ENCODE measurements at regions not wholly inside any gene's neighbourhood (a gene's known extent, or its start where the extent isn't known, plus 50 kb on each side); places are given as distances from the start of the nearest gene placed in this dataset.

- DNase-seq (ENCODE audit: low spot score), result no peak
Observed at GRCh38 chr2:78023356-78023755, 501.2 kb upstream of the LRRTM4 start.

- no peak for DNase-seq (ENCODE audit: low spot score)
Observed at GRCh38 chr2:78024996-78025395, 502.8 kb upstream of the LRRTM4 start.

GRCh38 chr2:78029392-78029995 is 507.3 kb upstream of the LRRTM4 start:
- no peak for DNase-seq (ENCODE audit: low spot score)

GRCh38 chr2:78034706-78035105 is 512.5 kb upstream of the LRRTM4 start:
- no peak for DNase-seq (ENCODE audit: low spot score)

GRCh38 chr2:78035804-78036203 is 513.6 kb upstream of the LRRTM4 start:
- DNase-seq (ENCODE audit: low spot score), result no peak

DNA sequence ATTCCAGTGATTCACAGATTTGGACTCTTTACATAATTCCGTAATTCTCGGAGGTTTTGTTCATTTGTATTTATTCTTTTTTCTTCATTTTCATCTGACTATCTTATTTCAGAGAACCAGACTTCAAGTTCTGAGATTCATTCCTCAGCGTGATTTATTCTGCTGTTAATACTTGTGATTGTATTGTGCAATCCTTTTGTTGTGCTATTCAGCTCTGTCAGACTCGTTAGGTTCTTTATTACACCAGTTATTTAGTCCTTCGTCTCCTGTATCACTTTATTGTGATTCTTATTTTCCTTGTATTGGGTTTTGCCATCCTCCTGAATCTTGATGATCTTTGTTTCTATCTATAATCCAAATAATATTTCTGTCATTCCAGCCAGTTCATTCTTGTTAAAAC is 529.3 kb upstream of the LRRTM4 start:
- DNase-seq (ENCODE audit: low spot score), result no peak

DNA sequence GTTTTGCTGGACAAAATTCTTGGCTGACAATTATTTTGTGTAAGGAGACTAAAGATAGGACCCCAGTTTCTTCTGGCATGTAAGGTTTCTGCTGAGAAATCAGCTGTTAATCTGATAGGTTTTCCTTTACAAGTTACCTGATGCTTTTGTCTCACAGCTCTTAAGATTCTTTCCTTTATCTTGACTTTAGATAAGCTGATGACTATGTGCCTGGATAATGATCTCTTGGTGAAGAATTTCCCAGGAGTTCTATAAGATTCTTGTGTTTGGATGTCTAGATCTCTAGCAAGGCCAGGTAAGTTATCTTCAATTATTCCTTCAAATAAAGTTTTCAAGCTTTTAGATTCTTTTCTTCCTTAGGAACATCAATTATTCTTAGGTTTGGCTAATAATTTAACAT is 534.8 kb upstream of the LRRTM4 start:
- DNase-seq (ENCODE audit: low spot score), result no peak

- DNase-seq (ENCODE audit: low spot score), result no peak
Observed at GRCh38 chr2:78061301-78061700, 539.1 kb upstream of the LRRTM4 start.

- DNase-seq (ENCODE audit: low spot score), result no peak
Observed at GRCh38 chr2:78061732-78062131, 539.6 kb upstream of the LRRTM4 start.

GRCh38 chr2:78063246-78064020 is 541.3 kb upstream of the LRRTM4 start:
- DNase-seq (ENCODE audit: low spot score), result no peak

GRCh38 chr2:78065366-78065765 is 543.2 kb upstream of the LRRTM4 start:
- DNase-seq (ENCODE audit: low spot score), result no peak

- DNase-seq (ENCODE audit: low spot score), result no peak
Observed at GRCh38 chr2:78068808-78069207, 546.6 kb upstream of the LRRTM4 start.

DNA sequence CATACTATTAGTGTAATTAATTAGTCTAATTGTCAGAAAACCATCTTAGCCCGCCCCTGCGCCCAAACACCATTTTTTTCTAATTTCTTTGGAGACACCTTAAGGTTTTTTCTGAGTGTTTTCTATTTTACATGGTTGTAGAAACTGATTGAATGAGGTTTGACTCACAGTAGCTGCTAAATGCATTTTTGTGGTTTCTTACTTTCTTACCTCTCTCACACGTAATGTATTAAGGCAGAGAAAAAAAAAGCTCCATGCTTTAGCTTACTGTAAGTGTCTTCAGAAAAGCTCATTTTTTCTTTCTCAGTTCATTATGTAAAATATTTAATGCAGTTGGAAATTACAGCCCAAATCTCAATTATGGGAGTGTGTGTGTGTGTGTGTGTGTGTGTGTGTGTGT is 548.5 kb upstream of the LRRTM4 start:
- DNase-seq (ENCODE audit: low spot score), result no peak

- DNase-seq (ENCODE audit: low spot score), result no peak
Observed at GRCh38 chr2:78077633-78078032, 555.5 kb upstream of the LRRTM4 start.

DNA sequence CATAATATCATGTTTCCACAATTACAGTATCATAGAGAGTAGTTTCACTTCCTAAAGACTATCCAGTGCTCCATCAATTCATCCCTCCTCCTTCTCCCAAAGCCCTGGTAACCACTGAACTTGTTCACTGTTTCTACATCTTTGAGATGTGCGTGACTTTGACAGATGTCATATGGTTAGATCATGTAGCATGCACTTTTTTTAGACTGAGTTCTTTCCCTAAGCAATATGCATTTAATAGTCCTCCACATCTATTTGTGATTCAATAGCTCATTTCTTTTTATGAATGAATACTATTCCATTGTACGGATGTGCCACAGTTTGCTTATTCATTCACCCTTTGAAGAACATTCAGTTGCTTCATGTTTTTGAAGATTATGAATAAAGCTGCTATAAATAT is 560.4 kb upstream of the LRRTM4 start:
- no peak for DNase-seq (ENCODE audit: low spot score)

DNA sequence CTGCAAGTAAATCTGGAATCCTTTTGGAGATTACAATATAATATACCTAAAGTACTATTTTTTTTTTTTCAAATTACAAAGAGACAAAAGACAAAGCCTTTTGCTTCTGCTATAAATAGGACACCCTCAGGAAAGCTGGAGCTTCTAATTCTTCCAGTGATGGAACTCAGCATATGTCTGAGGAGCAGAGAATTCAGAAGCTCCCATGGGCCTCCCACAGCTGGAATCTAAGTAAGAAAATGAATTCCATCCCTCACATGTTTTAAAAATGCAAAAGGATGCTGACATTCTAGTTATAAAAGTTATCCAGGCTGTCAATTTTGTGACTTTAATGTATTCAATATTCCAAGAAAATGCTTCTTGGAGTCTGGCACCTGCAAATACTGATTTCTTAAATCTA is 571.3 kb upstream of the LRRTM4 start:
- DNase-seq (ENCODE audit: low spot score), result no peak

DNA sequence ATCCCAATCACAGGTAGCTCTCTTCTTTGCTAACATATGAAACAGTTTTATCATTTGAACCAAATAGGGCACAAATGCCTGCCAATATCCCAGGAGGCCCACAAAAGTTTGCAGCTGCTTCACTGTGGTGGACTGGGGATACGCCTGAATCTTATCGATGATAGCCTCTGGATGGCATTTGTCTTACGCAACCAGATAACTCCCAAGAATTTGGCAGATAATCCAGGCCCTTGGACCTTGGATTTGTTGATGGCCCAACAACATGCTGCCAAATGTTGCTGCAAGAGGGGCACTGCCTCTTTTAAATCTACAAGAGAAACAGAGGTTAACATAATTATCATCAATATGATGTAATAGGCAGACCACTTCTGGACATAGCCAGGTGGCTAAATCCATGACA is 587.1 kb upstream of the LRRTM4 start:
- DNase-seq (ENCODE audit: low spot score), result no peak

DNA sequence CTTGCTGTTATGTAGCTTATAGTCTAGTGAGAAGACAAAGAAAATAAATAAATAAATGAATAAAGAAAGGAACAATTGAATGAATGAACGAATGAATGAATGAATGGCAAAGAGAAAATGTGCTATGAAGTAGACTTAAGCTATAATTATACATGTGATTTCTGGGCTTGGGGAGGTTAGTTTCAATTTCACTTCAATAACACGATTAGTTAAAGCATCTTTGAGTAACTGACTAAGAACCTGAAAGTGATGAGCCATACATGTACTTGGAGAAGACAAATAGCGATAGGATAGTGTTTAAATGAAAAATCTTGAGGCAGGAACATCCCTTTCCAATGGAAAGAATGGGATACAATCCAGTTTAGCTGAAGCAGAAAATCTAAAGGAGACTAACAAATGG is 593.1 kb upstream of the LRRTM4 start:
- no peak for DNase-seq (ENCODE audit: low spot score)

DNA sequence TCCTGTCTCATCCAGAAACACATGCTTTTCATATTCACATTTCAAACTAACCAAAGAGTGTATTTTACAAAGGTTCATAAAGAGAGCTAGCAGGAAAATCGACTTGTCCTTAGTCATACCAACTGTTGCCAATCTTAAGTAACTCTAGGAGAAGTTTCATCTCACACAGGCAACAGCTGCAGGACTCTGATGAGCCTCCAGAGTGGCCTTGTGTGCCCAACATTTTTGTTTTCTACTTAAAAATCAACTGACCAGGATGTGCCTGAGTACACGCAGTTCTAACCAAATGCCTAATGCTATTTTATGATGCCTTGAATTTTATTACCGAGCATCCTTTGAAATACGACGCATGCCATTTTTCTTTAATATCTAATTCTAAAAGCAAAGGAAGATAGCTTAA is 595.9 kb upstream of the LRRTM4 start:
- no peak for DNase-seq (ENCODE audit: low spot score)

- no peak for DNase-seq (ENCODE audit: low spot score)
Observed at GRCh38 chr2:78120275-78120674, 598.1 kb upstream of the LRRTM4 start.

DNA sequence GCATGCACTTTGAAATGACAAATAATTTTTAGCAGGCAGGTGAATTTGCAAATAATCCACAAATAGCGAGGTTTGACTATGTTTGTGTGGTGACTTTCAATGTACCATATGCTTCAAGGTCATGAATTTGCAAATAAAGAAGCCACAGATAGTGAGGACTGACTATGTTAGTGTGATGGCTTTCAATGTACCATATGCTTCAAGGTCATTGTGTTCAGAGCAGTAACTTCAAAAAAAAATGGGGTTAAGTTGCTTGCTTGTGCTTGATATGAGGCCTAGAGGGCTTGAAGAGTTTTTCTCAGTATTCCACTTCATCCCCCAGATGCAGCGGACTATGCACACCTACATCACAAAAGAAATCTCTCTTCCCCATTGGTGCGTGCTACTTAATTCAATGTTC is 602.9 kb upstream of the LRRTM4 start:
- DNase-seq (ENCODE audit: low spot score), result no peak

DNA sequence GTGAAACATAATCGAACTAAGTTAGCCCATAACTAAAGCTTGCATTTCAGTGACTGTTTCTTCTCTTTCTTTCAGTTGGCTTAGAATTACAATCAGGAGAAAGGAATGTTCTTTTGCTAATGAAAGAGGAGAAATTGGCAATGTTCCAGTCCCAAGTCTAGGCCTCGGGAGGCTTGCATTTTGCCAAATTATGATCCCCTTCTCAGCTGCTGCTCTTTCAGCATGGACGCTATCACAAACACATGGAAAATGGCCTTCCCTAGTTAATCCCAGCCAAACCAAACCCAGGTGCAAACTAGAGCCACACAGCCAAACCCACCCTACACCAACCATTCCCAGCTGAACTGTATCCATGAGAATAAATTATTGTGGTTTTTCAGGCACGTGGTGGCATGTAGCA is 605.2 kb upstream of the LRRTM4 start:
- DNase-seq (ENCODE audit: low spot score), result no peak

GRCh38 chr2:78132391-78133370 is 610.5 kb upstream of the LRRTM4 start:
- no peak for DNase-seq (ENCODE audit: low spot score)
